IPS-NIHi7 (cell line): ENCODE measurements at regions not wholly inside any gene's neighbourhood (a gene's known extent, or its start where the extent isn't known, plus 50 kb on each side); places are given as distances from the start of the nearest gene placed in this dataset.
A peak's percentile ranks its signal among the peaks of the same experiment; 100 is the strongest.
"Not testable (repeated sequence)": the region's sequence is repeated elsewhere in the genome, so short reads cannot be mapped to it uniquely, and the experiment has no call there.

ENCODE experiments used
- DNase-seq: peaks from one replicate; pipeline ENCODE4 v3.0.0; 2012; ENCODE audit warnings: mixed read lengths; ENCODE audit errors: extremely low spot score

- DNase-seq, result no peak
Observed at GRCh38 chr12:47373554-47374150, 293.9 kb upstream of the AMIGO2 start.

- DNase-seq, result no peak
Observed at GRCh38 chr12:47370421-47370820, 290.7 kb upstream of the AMIGO2 start.

- no peak for DNase-seq
Observed at GRCh38 chr12:47369085-47369484, 289.3 kb upstream of the AMIGO2 start.

- no peak for DNase-seq
Observed at GRCh38 chr12:47367912-47368537, 288.3 kb upstream of the AMIGO2 start.

- no peak for DNase-seq
Observed at GRCh38 chr12:47366579-47366978, 286.8 kb upstream of the AMIGO2 start.

GRCh38 chr12:47366157-47366556 lies 286.4 kb upstream of the AMIGO2 start:
- DNase-seq, result no peak

GRCh38 chr12:47365443-47366076 lies 285.8 kb upstream of the AMIGO2 start:
- DNase-seq, result not testable (repeated sequence)

- no peak for DNase-seq
Observed at GRCh38 chr12:47364261-47364660, 284.5 kb upstream of the AMIGO2 start.

- no peak for DNase-seq
Observed at GRCh38 chr12:47362126-47362705, 282.5 kb upstream of the AMIGO2 start.

GRCh38 chr12:47361389-47362021 lies 281.7 kb upstream of the AMIGO2 start:
- DNase-seq, result peak; percentile 30

GRCh38 chr12:47360771-47361388 lies 281.1 kb upstream of the AMIGO2 start:
- no peak for DNase-seq

GRCh38 chr12:47360093-47360480 lies 280.3 kb upstream of the AMIGO2 start:
- no peak for DNase-seq

GRCh38 chr12:47359310-47360092 lies 279.7 kb upstream of the AMIGO2 start:
- no peak for DNase-seq

- not testable (repeated sequence) for DNase-seq
Observed at GRCh38 chr12:47357006-47357405, 277.2 kb upstream of the AMIGO2 start.

GRCh38 chr12:47356129-47356700 lies 276.5 kb upstream of the AMIGO2 start:
- DNase-seq, result no peak

- no peak for DNase-seq
Observed at GRCh38 chr12:47353508-47353907, 273.7 kb upstream of the AMIGO2 start.

- DNase-seq, result no peak
Observed at GRCh38 chr12:47352067-47352466, 272.3 kb upstream of the AMIGO2 start.

GRCh38 chr12:47351526-47351925 lies 271.8 kb upstream of the AMIGO2 start:
- DNase-seq, result no peak

- DNase-seq, result no peak
Observed at GRCh38 chr12:47350062-47350408, 270.3 kb upstream of the AMIGO2 start.

GRCh38 chr12:47349137-47350061 lies 269.6 kb upstream of the AMIGO2 start:
- no peak for DNase-seq
